ENCODE measurements at regions not wholly inside any gene's neighbourhood (a gene's known extent, or its start where the extent isn't known, plus 50 kb on each side); places are given as distances from the start of the nearest gene placed in this dataset.

DNA sequence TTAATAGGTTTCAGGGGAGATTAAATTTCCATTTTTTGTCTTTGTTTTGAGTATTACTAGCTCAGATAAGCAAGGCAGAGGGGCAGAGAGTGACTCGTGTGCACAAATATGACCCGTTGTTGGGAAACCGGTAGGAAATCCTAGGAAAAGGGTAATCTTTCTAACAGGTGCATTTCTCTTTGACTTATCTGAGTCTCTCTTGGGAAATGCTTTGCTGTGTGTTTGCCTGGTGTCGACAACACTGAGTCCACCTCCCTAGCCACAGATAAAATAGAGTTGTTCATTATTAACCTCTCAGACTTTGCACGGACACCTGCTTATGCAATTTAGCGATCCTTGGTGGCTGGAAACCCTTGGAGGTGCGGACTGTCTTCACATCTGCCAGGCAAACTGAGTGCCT lies 164.2 kb downstream of the FGF1 start (continued):
- TF ChIP-seq ATF3 (CRISPR knock-in tag; IDR thresholded peaks at IDR 0.05), result peak; percentile 71; the same call in 1 of the 2 replicates
- TF ChIP-seq BRD4 (CRISPR knock-in tag; IDR thresholded peaks at IDR 0.05), result no peak
- no peak for TF ChIP-seq ZNF775 (CRISPR knock-in tag; IDR thresholded peaks at IDR 0.05; ENCODE audit: borderline replicate concordance)
- TF ChIP-seq ZNF597 (CRISPR knock-in tag; IDR thresholded peaks at IDR 0.05), result no peak
- no peak for TF ChIP-seq ZBTB21 (CRISPR knock-in tag; IDR thresholded peaks at IDR 0.05)
- TF ChIP-seq ZNF704 (CRISPR knock-in tag; IDR thresholded peaks at IDR 0.05; ENCODE audit: borderline replicate concordance), result no peak
- no peak for TF ChIP-seq AGO2 (optimal IDR thresholded peaks at IDR 0.05; ENCODE audit: low read depth, low read length)
- no peak for TF ChIP-seq SCMH1 (CRISPR knock-in tag; IDR thresholded peaks at IDR 0.05; ENCODE audit: borderline replicate concordance)
- no peak for TF ChIP-seq ZNF547 (CRISPR knock-in tag; IDR thresholded peaks at IDR 0.05)
- no peak for TF ChIP-seq POLR2AphosphoS2 (IDR thresholded peaks at IDR 0.05; ENCODE audit: low read depth, low read length)
- TF ChIP-seq STAT5B (CRISPR knock-in tag; IDR thresholded peaks at IDR 0.05), result no peak
- TF ChIP-seq, protein P1, sequence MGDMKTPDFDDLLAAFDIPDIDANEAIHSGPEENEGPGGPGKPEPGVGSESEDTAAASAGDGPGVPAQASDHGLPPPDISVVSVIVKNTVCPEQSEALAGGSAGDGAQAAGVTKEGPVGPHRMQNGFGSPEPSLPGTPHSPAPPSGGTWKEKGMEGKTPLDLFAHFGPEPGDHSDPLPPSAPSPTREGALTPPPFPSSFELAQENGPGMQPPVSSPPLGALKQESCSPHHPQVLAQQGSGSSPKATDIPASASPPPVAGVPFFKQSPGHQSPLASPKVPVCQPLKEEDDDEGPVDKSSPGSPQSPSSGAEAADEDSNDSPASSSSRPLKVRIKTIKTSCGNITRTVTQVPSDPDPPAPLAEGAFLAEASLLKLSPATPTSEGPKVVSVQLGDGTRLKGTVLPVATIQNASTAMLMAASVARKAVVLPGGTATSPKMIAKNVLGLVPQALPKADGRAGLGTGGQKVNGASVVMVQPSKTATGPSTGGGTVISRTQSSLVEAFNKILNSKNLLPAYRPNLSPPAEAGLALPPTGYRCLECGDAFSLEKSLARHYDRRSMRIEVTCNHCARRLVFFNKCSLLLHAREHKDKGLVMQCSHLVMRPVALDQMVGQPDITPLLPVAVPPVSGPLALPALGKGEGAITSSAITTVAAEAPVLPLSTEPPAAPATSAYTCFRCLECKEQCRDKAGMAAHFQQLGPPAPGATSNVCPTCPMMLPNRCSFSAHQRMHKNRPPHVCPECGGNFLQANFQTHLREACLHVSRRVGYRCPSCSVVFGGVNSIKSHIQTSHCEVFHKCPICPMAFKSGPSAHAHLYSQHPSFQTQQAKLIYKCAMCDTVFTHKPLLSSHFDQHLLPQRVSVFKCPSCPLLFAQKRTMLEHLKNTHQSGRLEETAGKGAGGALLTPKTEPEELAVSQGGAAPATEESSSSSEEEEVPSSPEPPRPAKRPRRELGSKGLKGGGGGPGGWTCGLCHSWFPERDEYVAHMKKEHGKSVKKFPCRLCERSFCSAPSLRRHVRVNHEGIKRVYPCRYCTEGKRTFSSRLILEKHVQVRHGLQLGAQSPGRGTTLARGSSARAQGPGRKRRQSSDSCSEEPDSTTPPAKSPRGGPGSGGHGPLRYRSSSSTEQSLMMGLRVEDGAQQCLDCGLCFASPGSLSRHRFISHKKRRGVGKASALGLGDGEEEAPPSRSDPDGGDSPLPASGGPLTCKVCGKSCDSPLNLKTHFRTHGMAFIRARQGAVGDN (CRISPR knock-in tag; IDR thresholded peaks at IDR 0.05), result no peak
- no peak for TF ChIP-seq TBL1XR1 (IDR thresholded peaks at IDR 0.05; ENCODE audit: borderline replicate concordance, low read length, partially characterized antibody)
- TF ChIP-seq ATF4 (CRISPR knock-in tag; IDR thresholded peaks at IDR 0.05), result peak in 1 of 2 experiments; percentile 61; a peak in 1 of 4 replicates
- TF ChIP-seq ZNF878 (CRISPR knock-in tag; IDR thresholded peaks at IDR 0.05), result no peak
- no peak for TF ChIP-seq ZNF10 (CRISPR knock-in tag; IDR thresholded peaks at IDR 0.05; ENCODE audit: borderline replicate concordance, low read depth)
- TF ChIP-seq, protein P2, sequence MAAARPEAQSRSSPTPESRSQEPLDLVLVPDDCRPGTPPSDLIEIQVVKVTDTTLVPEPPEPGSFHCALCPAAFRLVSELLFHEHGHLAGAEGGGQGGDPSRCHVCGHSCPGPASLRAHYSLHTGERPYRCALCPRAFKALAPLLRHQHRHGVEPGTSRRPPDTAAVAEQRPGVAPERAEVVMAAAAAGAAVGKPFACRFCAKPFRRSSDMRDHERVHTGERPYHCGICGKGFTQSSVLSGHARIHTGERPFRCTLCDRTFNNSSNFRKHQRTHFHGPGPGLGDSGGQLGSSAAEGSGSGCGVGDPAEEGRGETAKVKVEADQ (CRISPR knock-in tag; IDR thresholded peaks at IDR 0.05; ENCODE audit: borderline replicate concordance), result no peak
- TF ChIP-seq ZNF598 (CRISPR knock-in tag; IDR thresholded peaks at IDR 0.05; ENCODE audit: borderline replicate concordance), result no peak
- TF ChIP-seq REPIN1 (CRISPR knock-in tag; IDR thresholded peaks at IDR 0.05; ENCODE audit: borderline replicate concordance, low read depth), result peak; percentile 39; the same call in 1 of the 2 replicates
- TF ChIP-seq SMARCE1 (IDR thresholded peaks at IDR 0.05; ENCODE audit: borderline replicate concordance), result no peak
- TF ChIP-seq JUND (CRISPR knock-in tag; IDR thresholded peaks at IDR 0.05), result no peak
